Esophagus squamous epithelium (tissue), 4 donors: ENCODE measurements at regions not wholly inside any gene's neighbourhood (a gene's known extent, or its start where the extent isn't known, plus 50 kb on each side); places are given as distances from the start of the nearest gene placed in this dataset.
"Not testable (repeated sequence)": the region's sequence is repeated elsewhere in the genome, so short reads cannot be mapped to it uniquely, and the experiment has no call there.

ENCODE experiments used
- POLR2A ChIP-seq, 4 donors: fragments of 450-650 bp; IDR thresholded peaks; one replicate each; pipeline ENCODE4 v1.6.1; 2017; ENCODE audit warnings: antibody characterized with exemption in 4 of 4, mild to moderate bottlenecking in 4 of 4, moderate library complexity in 3 of 4
- TF ChIP-seq, protein P1 (sequence below), 6 experiments: fragments of 450-650 bp in 4 of 6; fragments of 200-600 bp in 2 of 6; sonication (generic) in 2 of 6; IDR thresholded peaks; one replicate each; pipeline ENCODE4 v1.5.1; 2016 to 2019; ENCODE audit warnings: antibody characterized with exemption in 6 of 6, mild to moderate bottlenecking in 4 of 6, moderate library complexity in 4 of 6

DNA sequence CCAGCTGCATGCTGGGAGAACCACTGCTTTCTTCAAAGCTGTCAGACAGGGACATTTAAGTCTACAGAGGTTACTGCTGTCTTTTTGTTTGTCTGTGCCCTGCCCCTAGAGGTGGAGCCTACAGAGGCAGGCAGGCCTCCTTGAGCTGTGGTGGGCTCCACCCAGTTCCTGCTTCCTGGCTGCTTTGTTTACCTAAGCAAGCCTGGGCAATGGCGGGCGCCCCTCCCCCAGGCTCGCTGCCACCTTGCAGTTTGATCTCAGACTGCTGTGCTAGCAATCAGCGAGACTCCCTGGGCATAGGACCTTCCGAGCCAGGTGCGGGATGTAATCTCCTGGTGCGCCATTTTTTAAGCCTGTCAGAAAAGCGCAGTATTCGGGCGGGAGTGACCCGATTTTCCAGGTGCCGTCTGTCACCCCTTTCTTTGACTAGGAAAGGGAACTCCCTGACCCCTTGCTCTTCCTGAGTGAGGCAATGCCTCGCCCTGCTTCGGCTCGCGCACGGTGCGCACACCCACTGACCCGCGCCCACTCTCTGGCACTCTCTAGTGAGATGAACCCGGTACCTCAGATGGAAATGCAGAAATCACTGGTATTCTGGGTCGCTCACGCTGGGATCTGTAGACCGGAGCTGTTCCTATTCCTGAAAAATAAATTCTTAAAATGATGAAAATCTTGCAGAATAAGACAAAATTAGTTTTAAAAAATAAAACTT, 1022.9 kb downstream of the RAPGEF2 start:
- TF ChIP-seq, protein P1, sequence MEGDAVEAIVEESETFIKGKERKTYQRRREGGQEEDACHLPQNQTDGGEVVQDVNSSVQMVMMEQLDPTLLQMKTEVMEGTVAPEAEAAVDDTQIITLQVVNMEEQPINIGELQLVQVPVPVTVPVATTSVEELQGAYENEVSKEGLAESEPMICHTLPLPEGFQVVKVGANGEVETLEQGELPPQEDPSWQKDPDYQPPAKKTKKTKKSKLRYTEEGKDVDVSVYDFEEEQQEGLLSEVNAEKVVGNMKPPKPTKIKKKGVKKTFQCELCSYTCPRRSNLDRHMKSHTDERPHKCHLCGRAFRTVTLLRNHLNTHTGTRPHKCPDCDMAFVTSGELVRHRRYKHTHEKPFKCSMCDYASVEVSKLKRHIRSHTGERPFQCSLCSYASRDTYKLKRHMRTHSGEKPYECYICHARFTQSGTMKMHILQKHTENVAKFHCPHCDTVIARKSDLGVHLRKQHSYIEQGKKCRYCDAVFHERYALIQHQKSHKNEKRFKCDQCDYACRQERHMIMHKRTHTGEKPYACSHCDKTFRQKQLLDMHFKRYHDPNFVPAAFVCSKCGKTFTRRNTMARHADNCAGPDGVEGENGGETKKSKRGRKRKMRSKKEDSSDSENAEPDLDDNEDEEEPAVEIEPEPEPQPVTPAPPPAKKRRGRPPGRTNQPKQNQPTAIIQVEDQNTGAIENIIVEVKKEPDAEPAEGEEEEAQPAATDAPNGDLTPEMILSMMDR (IDR thresholded peaks at IDR 0.05): not testable (repeated sequence)
- TF ChIP-seq POLR2A (IDR thresholded peaks at IDR 0.05): not testable (repeated sequence)
